Osteoblast (primary cell): ENCODE measurements at regions not wholly inside any gene's neighbourhood (a gene's known extent, or its start where the extent isn't known, plus 50 kb on each side); places are given as distances from the start of the nearest gene placed in this dataset.

Source experiments
- DNase-seq: peaks from one replicate; pipeline ENCODE4 v3.0.0; 2011; ENCODE audit warnings: low spot score, mixed read lengths; ENCODE audit not compliant: insufficient read length; ENCODE audit errors: missing footprints
- H2AFZ ChIP-seq: 2 replicates; pipeline ENCODE4 v1.6.0; 2011; ENCODE audit warnings: mild to moderate bottlenecking, low read length
- H3K27ac ChIP-seq: 2 replicates; pipeline ENCODE4 v1.5.1; 2011; ENCODE audit warnings: mild to moderate bottlenecking, low read depth, low read length, moderate library complexity
- H3K27me3 ChIP-seq: 2 replicates; pipeline ENCODE4 v1.6.0; 2012; ENCODE audit warnings: mild to moderate bottlenecking, control low read depth, inconsistent platforms, low read length, moderate library complexity; ENCODE audit not compliant: insufficient read depth
- H3K36me3 ChIP-seq: 2 replicates; pipeline ENCODE4 v1.5.1; 2011; ENCODE audit warnings: mild to moderate bottlenecking, low read length, control low read depth, moderate library complexity; ENCODE audit not compliant: insufficient read depth
- H3K4me1 ChIP-seq: 2 replicates; pipeline ENCODE4 v1.5.1; 2011; ENCODE audit warnings: mild to moderate bottlenecking, low read length, control low read depth, moderate library complexity; ENCODE audit not compliant: insufficient read depth
- H3K4me2 ChIP-seq: 2 replicates; pipeline ENCODE4 v1.6.0; 2011; ENCODE audit warnings: mild to moderate bottlenecking, low read length; ENCODE audit not compliant: insufficient read depth
- H3K4me3 ChIP-seq: fragments of 200-600 bp; sonication (generic); 3 replicates; pipeline ENCODE4 v1.5.1; 2012; ENCODE audit warnings: mild to moderate bottlenecking, low read length, inconsistent platforms; ENCODE audit not compliant: insufficient read depth
- H3K79me2 ChIP-seq: 2 replicates; pipeline ENCODE4 v1.6.0; 2012; ENCODE audit warnings: mild to moderate bottlenecking, low read length, control low read depth, inconsistent platforms; ENCODE audit not compliant: insufficient read depth
- H3K9me3 ChIP-seq: 2 replicates; pipeline ENCODE4 v1.5.1; 2011; ENCODE audit warnings: low read depth, low read length, control low read depth
- H4K20me1 ChIP-seq: 2 replicates; pipeline ENCODE4 v1.6.0; 2012; ENCODE audit warnings: mild to moderate bottlenecking, low read length, control low read depth; ENCODE audit not compliant: insufficient read depth
- TF ChIP-seq, protein P1 (sequence below): IDR thresholded peaks from 2 replicates; pipeline ENCODE4 v1.5.1; 2011; ENCODE audit warnings: mild to moderate bottlenecking, low read depth, low read length, moderate library complexity; ENCODE audit errors: extremely low read depth

DNA sequence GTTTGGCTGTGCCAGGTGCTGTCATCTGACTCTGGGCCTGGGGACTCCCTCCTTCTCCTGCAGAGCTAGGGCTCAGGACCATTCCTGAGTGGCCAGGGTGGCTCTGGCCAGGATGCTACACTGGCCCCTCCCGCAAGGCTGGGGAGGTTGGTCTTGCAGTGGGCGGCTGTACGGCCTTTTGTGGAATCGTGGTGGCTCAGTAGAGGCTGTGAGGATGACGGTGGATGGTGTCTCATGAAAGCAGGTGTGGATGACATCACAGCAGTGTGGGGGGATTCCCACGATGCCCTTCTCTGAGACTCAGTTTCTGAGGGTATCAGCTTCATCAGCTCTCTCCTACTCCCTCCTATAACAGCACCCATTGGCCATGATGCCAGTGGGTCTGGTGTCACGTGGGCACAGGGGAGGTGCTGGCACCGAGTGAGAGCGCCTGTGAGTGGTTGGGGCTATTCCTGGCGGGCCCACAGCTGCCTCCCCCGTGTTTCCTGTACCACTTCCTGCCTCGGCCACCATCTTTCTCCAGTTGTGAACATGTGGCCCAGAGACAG is 144.2 kb upstream of the HDAC4 start:
- H3K4me2 ChIP-seq: no peak overlapping the region
- TF ChIP-seq, protein P1, sequence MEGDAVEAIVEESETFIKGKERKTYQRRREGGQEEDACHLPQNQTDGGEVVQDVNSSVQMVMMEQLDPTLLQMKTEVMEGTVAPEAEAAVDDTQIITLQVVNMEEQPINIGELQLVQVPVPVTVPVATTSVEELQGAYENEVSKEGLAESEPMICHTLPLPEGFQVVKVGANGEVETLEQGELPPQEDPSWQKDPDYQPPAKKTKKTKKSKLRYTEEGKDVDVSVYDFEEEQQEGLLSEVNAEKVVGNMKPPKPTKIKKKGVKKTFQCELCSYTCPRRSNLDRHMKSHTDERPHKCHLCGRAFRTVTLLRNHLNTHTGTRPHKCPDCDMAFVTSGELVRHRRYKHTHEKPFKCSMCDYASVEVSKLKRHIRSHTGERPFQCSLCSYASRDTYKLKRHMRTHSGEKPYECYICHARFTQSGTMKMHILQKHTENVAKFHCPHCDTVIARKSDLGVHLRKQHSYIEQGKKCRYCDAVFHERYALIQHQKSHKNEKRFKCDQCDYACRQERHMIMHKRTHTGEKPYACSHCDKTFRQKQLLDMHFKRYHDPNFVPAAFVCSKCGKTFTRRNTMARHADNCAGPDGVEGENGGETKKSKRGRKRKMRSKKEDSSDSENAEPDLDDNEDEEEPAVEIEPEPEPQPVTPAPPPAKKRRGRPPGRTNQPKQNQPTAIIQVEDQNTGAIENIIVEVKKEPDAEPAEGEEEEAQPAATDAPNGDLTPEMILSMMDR: no peak
- H2AFZ ChIP-seq: no peak overlapping the region
- H3K27ac ChIP-seq: no peak overlapping the region
- H3K27me3 ChIP-seq: no peaks in the 10 kb centered on the region
- no peaks in the 10 kb centered on the region for H3K9me3 ChIP-seq
- no peak for DNase-seq
- H3K79me2 ChIP-seq: no peaks in the 10 kb centered on the region
- no peaks in the 10 kb centered on the region for H4K20me1 ChIP-seq
- no peak overlapping the region for H3K4me3 ChIP-seq
- no peaks in the 10 kb centered on the region for H3K4me1 ChIP-seq
- H3K36me3 ChIP-seq: no peaks in the 10 kb centered on the region

DNA sequence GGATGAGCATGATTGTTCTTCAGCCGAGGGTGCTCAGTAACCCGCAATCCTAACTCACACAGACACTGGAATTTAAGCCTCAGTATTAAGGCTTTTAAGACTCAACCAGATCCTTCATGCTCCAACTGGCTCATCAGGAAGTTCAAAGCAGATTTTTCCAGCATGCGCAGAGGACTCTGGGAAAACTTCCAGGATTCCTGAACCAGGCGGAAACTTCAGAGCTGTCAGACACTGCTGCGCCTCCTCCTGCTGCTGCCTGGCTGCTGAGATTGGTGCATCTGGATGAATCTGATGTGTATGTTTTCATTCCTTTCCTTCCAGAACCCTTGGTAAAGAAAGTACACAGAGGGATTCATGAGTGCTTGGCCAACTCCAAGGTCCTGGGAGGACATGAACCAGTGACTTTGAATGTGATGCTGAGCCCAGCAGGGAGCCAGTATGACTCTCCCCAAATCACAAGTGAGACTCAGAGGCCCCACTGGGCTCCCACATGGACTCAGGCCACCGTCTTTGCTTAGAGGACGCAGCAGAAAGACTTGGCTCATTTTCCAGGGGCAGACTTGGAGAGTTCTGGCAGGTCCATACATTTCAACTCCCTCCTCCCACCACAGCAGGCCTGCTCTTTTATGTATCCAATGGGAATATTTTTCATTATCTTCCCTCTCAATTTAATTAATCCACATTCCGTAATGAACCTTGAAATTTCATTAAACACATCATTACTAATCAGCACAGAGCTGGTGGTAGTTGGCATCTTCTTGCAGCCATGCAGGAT is 143.5 kb upstream of the HDAC4 start:
- no peaks in the 10 kb centered on the region for H3K9me3 ChIP-seq
- H3K4me1 ChIP-seq: no peaks in the 10 kb centered on the region
- no peak overlapping the region for H3K4me3 ChIP-seq
- no peaks in the 10 kb centered on the region for H4K20me1 ChIP-seq
- TF ChIP-seq, protein P1: no peak
- H3K27me3 ChIP-seq: no peaks in the 10 kb centered on the region
- no peak overlapping the region for H2AFZ ChIP-seq
- no peak for DNase-seq
- H3K36me3 ChIP-seq: no peaks in the 10 kb centered on the region
- no peaks in the 10 kb centered on the region for H3K79me2 ChIP-seq
- H3K4me2 ChIP-seq: no peak overlapping the region
- H3K27ac ChIP-seq: no peak overlapping the region

DNA sequence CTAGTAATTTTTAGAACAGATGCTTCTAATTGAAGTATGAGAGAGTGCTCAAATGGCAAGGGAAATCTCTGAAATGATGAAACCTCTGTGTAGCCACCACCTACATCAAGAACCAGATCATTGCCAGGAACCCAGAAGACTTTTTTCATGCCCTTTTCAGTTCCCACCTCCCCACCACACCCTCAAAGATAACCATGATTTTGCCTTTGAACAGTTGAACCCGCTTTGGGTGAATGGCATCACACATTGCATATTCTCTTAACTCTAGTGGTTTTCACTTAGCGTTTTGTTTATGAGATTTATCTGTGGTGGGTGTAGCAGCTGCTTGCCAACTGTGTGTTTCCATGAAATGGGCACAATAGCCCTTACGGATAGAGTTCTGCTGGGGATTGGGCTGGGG is 142.9 kb upstream of the HDAC4 start:
- Histone ChIP-seq H4K20me1 (no peaks in the 10 kb centered on the region), H3K27ac (no peak overlapping the region), H2AFZ (no peak overlapping the region), H3K36me3 (no peaks in the 10 kb centered on the region), H3K4me1 (no peaks in the 10 kb centered on the region), H3K4me3 (no peak overlapping the region), H3K27me3 (no peaks in the 10 kb centered on the region), H3K79me2 (no peaks in the 10 kb centered on the region), H3K4me2 (no peak overlapping the region), H3K9me3 (no peaks in the 10 kb centered on the region)
- TF ChIP-seq, protein P1: no peak
- no peak for DNase-seq

DNA sequence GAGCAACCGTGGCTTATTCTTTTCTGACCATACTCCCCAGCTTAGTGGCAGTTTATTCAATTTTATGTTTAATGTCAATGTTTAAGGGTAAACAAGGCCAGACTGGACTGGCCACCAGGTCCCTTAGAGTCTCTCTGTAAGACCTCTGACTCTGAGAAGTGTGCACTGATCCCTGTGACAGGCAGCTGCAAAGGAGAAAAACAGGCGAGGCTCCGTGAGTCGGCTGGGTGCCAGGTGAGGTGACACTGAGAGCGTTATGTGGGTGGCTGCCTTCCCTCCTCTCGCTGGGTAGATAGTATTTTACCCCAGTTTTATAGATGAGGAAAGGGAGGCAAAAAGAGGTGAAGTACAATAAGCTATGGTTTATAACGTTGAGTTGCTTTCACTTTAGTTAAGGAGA is 139.4 kb upstream of the HDAC4 start:
- H3K4me2 ChIP-seq: no peak overlapping the region
- H3K79me2 ChIP-seq: no peaks in the 10 kb centered on the region
- H3K27ac ChIP-seq: no peak overlapping the region

More for the DNA sequence above, 139.4 kb upstream of the HDAC4 start:
- Histone ChIP-seq H3K27me3 (no peaks in the 10 kb centered on the region), H2AFZ (no peak overlapping the region), H3K4me1 (no peaks in the 10 kb centered on the region), H3K9me3 (no peaks in the 10 kb centered on the region), H3K36me3 (no peaks in the 10 kb centered on the region), H3K4me3 (no peak overlapping the region), H4K20me1 (no peaks in the 10 kb centered on the region)
- TF ChIP-seq, protein P1: no peak
- no peak for DNase-seq
